ENCODE measurements at regions not wholly inside any gene's neighbourhood (a gene's known extent, or its start where the extent isn't known, plus 50 kb on each side); places are given as distances from the start of the nearest gene placed in this dataset.

GRCh38 chr4:11715753-11716521 is 287.2 kb upstream of the HS3ST1 start:
- TF ChIP-seq CTCF (IDR thresholded peaks at IDR 0.05; ENCODE audit: control extremely low read depth, extremely low read depth, low read depth, missing control alignments), result no peak
- no peak for DNase-seq (ENCODE audit: extremely low spot score)
- ChIA-PET CTCF (no interaction called here), POLR2A (no interaction called here)

- ChIA-PET CTCF (interaction anchor here (1.3 kb wide), 1 partner anchor 8 kb away, joined by 3 read pairs; no protein-coding TSS in a partner anchor), POLR2A (interaction anchor here (0.5 kb wide), 1 partner anchor 19 kb away, joined by 5 read pairs; no protein-coding TSS in a partner anchor)
- no peak for TF ChIP-seq CTCF (IDR thresholded peaks at IDR 0.05; ENCODE audit: control extremely low read depth, extremely low read depth, low read depth, missing control alignments)
- no peak for DNase-seq (ENCODE audit: extremely low spot score)
These were observed 281.9 kb upstream of the HS3ST1 start for GRCh38 chr4:11710453-11711093.

GRCh38 chr4:11704186-11704830 is 275.6 kb upstream of the HS3ST1 start:
- TF ChIP-seq CTCF (IDR thresholded peaks at IDR 0.05; ENCODE audit: control extremely low read depth, extremely low read depth, low read depth, missing control alignments), result no peak
- DNase-seq (ENCODE audit: extremely low spot score), result no peak
- CTCF ChIA-PET, result no interaction called here
- POLR2A ChIA-PET, result no interaction called here

GRCh38 chr4:11702886-11703557 is 274.3 kb upstream of the HS3ST1 start:
- TF ChIP-seq CTCF (IDR thresholded peaks at IDR 0.05; ENCODE audit: control extremely low read depth, extremely low read depth, low read depth, missing control alignments), result no peak
- CTCF ChIA-PET, result interaction anchor here (1.0 to 1.3 kb wide), 3 partner anchors 8 to 13 kb away, joined by 3 to 4 read pairs (median 3); no protein-coding TSS in a partner anchor
- no peak for DNase-seq (ENCODE audit: extremely low spot score)
- POLR2A ChIA-PET, result no interaction called here

- DNase-seq (ENCODE audit: extremely low spot score), result no peak
- ChIA-PET POLR2A (no interaction called here), CTCF (interaction anchor here (1.0 to 1.3 kb wide), 3 partner anchors 9 to 12 kb away, joined by 3 to 4 read pairs (median 3); no protein-coding TSS in a partner anchor)
- TF ChIP-seq CTCF (IDR thresholded peaks at IDR 0.05; ENCODE audit: control extremely low read depth, extremely low read depth, low read depth, missing control alignments), result no peak
These were observed 273.5 kb upstream of the HS3ST1 start for GRCh38 chr4:11701966-11702725.
